Kidney tubule cell (primary cell): ENCODE measurements at regions not wholly inside any gene's neighbourhood (a gene's known extent, or its start where the extent isn't known, plus 50 kb on each side); places are given as distances from the start of the nearest gene placed in this dataset.

ENCODE experiments used
- DNase-seq: peaks from one replicate; pipeline ENCODE4 v3.0.0-alpha.2; 2018; ENCODE audit warnings: low spot score

GRCh38 chr20:4556781-4557180, 129.5 kb upstream of the PRNP start:
- no peak for DNase-seq

GRCh38 chr20:4555188-4555890, 130.9 kb upstream of the PRNP start:
- DNase-seq: peak; percentile 70

GRCh38 chr20:4554346-4554745, 131.9 kb upstream of the PRNP start:
- DNase-seq: no peak

GRCh38 chr20:4552075-4552640, 134.1 kb upstream of the PRNP start:
- no peak for DNase-seq

GRCh38 chr20:4550740-4551139, 135.5 kb upstream of the PRNP start:
- DNase-seq: peak; percentile 65

- no peak for DNase-seq
Measured at GRCh38 chr20:4549711-4550259, 136.5 kb upstream of the PRNP start.

- no peak for DNase-seq
Measured at GRCh38 chr20:4548552-4548951, 137.7 kb upstream of the PRNP start.

- peak; percentile 74 for DNase-seq
Measured at GRCh38 chr20:4546786-4547185, 139.5 kb upstream of the PRNP start.

- no peak for DNase-seq
Measured at GRCh38 chr20:4546342-4546741, 139.9 kb upstream of the PRNP start.

GRCh38 chr20:4545526-4545925, 140.7 kb upstream of the PRNP start:
- DNase-seq: no peak

- DNase-seq: peak; percentile 13
Measured at GRCh38 chr20:4544765-4545164, 141.5 kb upstream of the PRNP start.

GRCh38 chr20:4542270-4542669, 144.0 kb upstream of the PRNP start:
- DNase-seq: no peak

- no peak for DNase-seq
Measured at GRCh38 chr20:4534315-4534714, 151.9 kb upstream of the PRNP start.

GRCh38 chr20:4533368-4534133, 152.7 kb upstream of the PRNP start:
- no peak for DNase-seq

- no peak for DNase-seq
Measured at GRCh38 chr20:4532772-4533171, 153.5 kb upstream of the PRNP start.

- DNase-seq: no peak
Measured at GRCh38 chr20:4524792-4525191, 161.5 kb upstream of the PRNP start.

- DNase-seq: no peak
Measured at GRCh38 chr20:4524307-4524706, 161.9 kb upstream of the PRNP start.

GRCh38 chr20:4522310-4522709, 163.9 kb upstream of the PRNP start:
- DNase-seq: no peak

- DNase-seq: no peak
Measured at GRCh38 chr20:4521170-4521968, 164.9 kb upstream of the PRNP start.

- DNase-seq: peak; percentile 35
Measured at GRCh38 chr20:4519534-4519933, 166.7 kb upstream of the PRNP start.

GRCh38 chr20:4516876-4517275, 169.4 kb upstream of the PRNP start:
- peak; percentile 56 for DNase-seq

- peak; percentile 86 for DNase-seq
Measured at GRCh38 chr20:4513720-4514119, 172.5 kb upstream of the PRNP start.
